HG02852 (cell line): ENCODE measurements at regions not wholly inside any gene's neighbourhood (a gene's known extent, or its start where the extent isn't known, plus 50 kb on each side); places are given as distances from the start of the nearest gene placed in this dataset.
"Not testable (repeated sequence)": the region's sequence is repeated elsewhere in the genome, so short reads cannot be mapped to it uniquely, and the experiment has no call there.

Experiments used
- ATAC-seq: cut with Tn5 transposase; IDR thresholded peaks from one replicate; pipeline ENCODE4 v1.9.1; 2021; ENCODE audit warnings: mild to moderate bottlenecking, moderate library complexity; ENCODE audit not compliant: unreplicated experiment

- no peak for ATAC-seq
Measured at GRCh38 chr20:56765172-56766073, 136.3 kb downstream of the TFAP2C start.

- no peak for ATAC-seq
Measured at GRCh38 chr20:56766528-56766927, 137.4 kb downstream of the TFAP2C start.

GRCh38 chr20:56769921-56770600 is 141.0 kb downstream of the TFAP2C start:
- ATAC-seq, result no peak

GRCh38 chr20:56773749-56774148 is 144.6 kb downstream of the TFAP2C start:
- ATAC-seq, result no peak

- ATAC-seq, result no peak
Measured at GRCh38 chr20:56774873-56775272, 145.8 kb downstream of the TFAP2C start.

- no peak for ATAC-seq
Measured at GRCh38 chr20:56776345-56776744, 147.2 kb downstream of the TFAP2C start.

GRCh38 chr20:56778765-56779195 is 149.7 kb downstream of the TFAP2C start:
- ATAC-seq, result no peak

GRCh38 chr20:56779452-56780143 is 150.5 kb downstream of the TFAP2C start:
- no peak for ATAC-seq

- no peak for ATAC-seq
Measured at GRCh38 chr20:56780266-56780665, 151.2 kb downstream of the TFAP2C start.

GRCh38 chr20:56781108-56781739 is 152.1 kb downstream of the TFAP2C start:
- ATAC-seq, result no peak

- not testable (repeated sequence) for ATAC-seq
Measured at GRCh38 chr20:56781987-56782560, 153.0 kb downstream of the TFAP2C start.

- ATAC-seq, result not testable (repeated sequence)
Measured at GRCh38 chr20:56782814-56783213, 153.7 kb downstream of the TFAP2C start.

- ATAC-seq, result no peak
Measured at GRCh38 chr20:56783826-56784225, 154.7 kb downstream of the TFAP2C start.

- no peak for ATAC-seq
Measured at GRCh38 chr20:56786503-56786902, 157.4 kb downstream of the TFAP2C start.

- ATAC-seq, result no peak
Measured at GRCh38 chr20:56788041-56788670, 159.1 kb downstream of the TFAP2C start.

- ATAC-seq, result no peak
Measured at GRCh38 chr20:56788671-56789610, 159.8 kb downstream of the TFAP2C start.

GRCh38 chr20:56793916-56794315 is 164.8 kb downstream of the TFAP2C start:
- ATAC-seq, result no peak

GRCh38 chr20:56795492-56795891 is 166.4 kb downstream of the TFAP2C start:
- ATAC-seq, result no peak

- no peak for ATAC-seq
Measured at GRCh38 chr20:56796345-56796744, 167.2 kb downstream of the TFAP2C start.
